B cell (primary cell): ENCODE measurements at regions not wholly inside any gene's neighbourhood (a gene's known extent, or its start where the extent isn't known, plus 50 kb on each side); places are given as distances from the start of the nearest gene placed in this dataset.

ENCODE experiments used
- CTCF ChIP-seq: fragments of 200-600 bp; IDR thresholded peaks from one replicate; pipeline ENCODE4 v1.8.0; 2022; ENCODE audit warnings: antibody characterized with exemption, mild to moderate bottlenecking
- EZH2 ChIP-seq: IDR thresholded peaks from 2 replicates; pipeline ENCODE4 v1.6.1; 2012; ENCODE audit warnings: borderline replicate concordance, low read depth, mild to moderate bottlenecking, moderate library complexity, low read length; ENCODE audit not compliant: insufficient read depth, poor library complexity, severe bottlenecking

- TF ChIP-seq CTCF = no peak
- TF ChIP-seq EZH2 = no peak
Observed at GRCh38 chr18:1676387-1676786, 771.7 kb downstream of the ADCYAP1 start.
